Muscle of back (tissue), 3 donors: ENCODE measurements at regions not wholly inside any gene's neighbourhood (a gene's known extent, or its start where the extent isn't known, plus 50 kb on each side); places are given as distances from the start of the nearest gene placed in this dataset.
"Not testable (repeated sequence)": the region's sequence is repeated elsewhere in the genome, so short reads cannot be mapped to it uniquely, and the experiment has no call there.

Experiments used
- DNase-seq, 3 donors: peaks; one replicate each; pipeline versions ENCODE4 v3.0.0 to v3.0.0-alpha.2; 2013

GRCh38 chr6:56745971-56746370, 103.3 kb upstream of the DST start:
- no peak for DNase-seq

GRCh38 chr6:56745081-56745480, 102.4 kb upstream of the DST start:
- no peak for DNase-seq

GRCh38 chr6:56744528-56744927, 101.8 kb upstream of the DST start:
- no peak for DNase-seq

- DNase-seq = no peak
Observed at GRCh38 chr6:56742122-56742791, 99.6 kb upstream of the DST start.

- no peak for DNase-seq
Observed at GRCh38 chr6:56741472-56741871, 98.8 kb upstream of the DST start.

GRCh38 chr6:56739836-56740815, 97.4 kb upstream of the DST start:
- no peak for DNase-seq

GRCh38 chr6:56736804-56737203, 94.1 kb upstream of the DST start:
- no peak for DNase-seq

- DNase-seq = no peak
Observed at GRCh38 chr6:56734335-56734734, 91.6 kb upstream of the DST start.

- no peak for DNase-seq
Observed at GRCh38 chr6:56733211-56733697, 90.6 kb upstream of the DST start.

- DNase-seq = no peak
Observed at GRCh38 chr6:56732517-56732916, 89.8 kb upstream of the DST start.

GRCh38 chr6:56730663-56731529, 88.2 kb upstream of the DST start:
- DNase-seq = peak in 1 of 3 donors; percentile 31

GRCh38 chr6:56729719-56730118, 87.0 kb upstream of the DST start:
- DNase-seq = peak in 1 of 3 donors; percentile 33

GRCh38 chr6:56729166-56729565, 86.5 kb upstream of the DST start:
- not testable (repeated sequence) for DNase-seq

GRCh38 chr6:56727097-56727850, 84.6 kb upstream of the DST start:
- peak in 1 of 3 donors; percentile 49 for DNase-seq

- no peak for DNase-seq
Observed at GRCh38 chr6:56725254-56725653, 82.6 kb upstream of the DST start.

GRCh38 chr6:56724455-56724854, 81.8 kb upstream of the DST start:
- DNase-seq = peak in 1 of 3 donors; percentile 14

GRCh38 chr6:56720882-56721281, 78.2 kb upstream of the DST start:
- DNase-seq = no peak

- DNase-seq = not testable (repeated sequence)
Observed at GRCh38 chr6:56720202-56720601, 77.5 kb upstream of the DST start.

GRCh38 chr6:56719315-56720058, 76.8 kb upstream of the DST start:
- not testable (repeated sequence) for DNase-seq

- DNase-seq = no peak
Observed at GRCh38 chr6:56718236-56718635, 75.5 kb upstream of the DST start.
